HG03432 (cell line): ENCODE measurements at regions not wholly inside any gene's neighbourhood (a gene's known extent, or its start where the extent isn't known, plus 50 kb on each side); places are given as distances from the start of the nearest gene placed in this dataset.

ENCODE experiments used
- ATAC-seq: cut with Tn5 transposase; IDR thresholded peaks from one replicate; pipeline ENCODE4 v1.9.1; 2021; ENCODE audit warnings: mild to moderate bottlenecking, moderate library complexity; ENCODE audit not compliant: unreplicated experiment

DNA sequence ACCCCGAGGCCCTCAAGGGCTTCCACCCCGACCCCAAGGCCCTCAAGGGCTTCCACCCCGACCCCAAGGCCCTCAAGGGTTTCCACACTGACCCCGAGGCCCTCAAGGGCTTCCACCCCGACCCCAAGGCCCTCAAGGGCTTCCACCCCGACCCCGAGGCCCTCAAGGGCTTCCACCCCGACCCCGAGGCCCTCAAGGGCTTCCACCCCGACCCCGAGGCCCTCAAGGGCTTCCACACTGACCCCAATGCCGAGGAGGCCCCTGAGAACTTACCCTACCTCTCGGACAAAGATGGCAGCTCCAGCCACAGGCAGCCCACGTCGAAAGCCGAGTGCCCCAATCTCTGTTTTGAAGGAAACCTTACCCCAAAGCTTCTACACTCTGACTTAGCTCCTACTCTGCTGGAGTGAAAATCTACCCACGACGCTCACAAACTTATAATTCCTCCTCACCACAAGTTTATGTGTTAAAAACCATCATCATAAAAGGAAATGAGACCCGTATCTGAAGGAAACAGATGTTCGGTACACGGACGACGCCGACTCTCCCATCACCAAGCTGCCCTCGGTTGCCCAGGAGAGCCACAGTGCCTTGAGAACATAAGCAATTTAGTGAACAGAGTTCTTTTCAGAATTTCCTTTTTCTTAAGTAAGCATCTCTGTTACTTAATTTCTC, 61.2 kb upstream of the RPH3AL start:
- no peak for ATAC-seq

DNA sequence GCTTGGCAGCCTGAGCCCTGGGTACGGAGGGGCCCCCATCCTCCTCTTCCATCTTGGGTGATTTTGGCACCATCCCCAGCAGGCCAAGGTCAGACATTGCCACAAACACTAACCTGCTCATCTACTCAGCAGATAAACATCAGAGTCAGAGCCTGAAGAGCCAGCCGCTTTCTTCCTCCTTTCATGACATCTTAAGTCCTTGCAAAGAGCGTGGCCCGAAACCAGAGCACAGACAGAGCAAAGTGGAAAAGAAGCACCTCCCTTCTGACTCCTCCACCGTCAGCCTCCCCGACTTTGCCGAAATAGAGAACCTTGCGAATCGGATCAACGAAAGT, 60.4 kb upstream of the RPH3AL start:
- ATAC-seq, result no peak

DNA sequence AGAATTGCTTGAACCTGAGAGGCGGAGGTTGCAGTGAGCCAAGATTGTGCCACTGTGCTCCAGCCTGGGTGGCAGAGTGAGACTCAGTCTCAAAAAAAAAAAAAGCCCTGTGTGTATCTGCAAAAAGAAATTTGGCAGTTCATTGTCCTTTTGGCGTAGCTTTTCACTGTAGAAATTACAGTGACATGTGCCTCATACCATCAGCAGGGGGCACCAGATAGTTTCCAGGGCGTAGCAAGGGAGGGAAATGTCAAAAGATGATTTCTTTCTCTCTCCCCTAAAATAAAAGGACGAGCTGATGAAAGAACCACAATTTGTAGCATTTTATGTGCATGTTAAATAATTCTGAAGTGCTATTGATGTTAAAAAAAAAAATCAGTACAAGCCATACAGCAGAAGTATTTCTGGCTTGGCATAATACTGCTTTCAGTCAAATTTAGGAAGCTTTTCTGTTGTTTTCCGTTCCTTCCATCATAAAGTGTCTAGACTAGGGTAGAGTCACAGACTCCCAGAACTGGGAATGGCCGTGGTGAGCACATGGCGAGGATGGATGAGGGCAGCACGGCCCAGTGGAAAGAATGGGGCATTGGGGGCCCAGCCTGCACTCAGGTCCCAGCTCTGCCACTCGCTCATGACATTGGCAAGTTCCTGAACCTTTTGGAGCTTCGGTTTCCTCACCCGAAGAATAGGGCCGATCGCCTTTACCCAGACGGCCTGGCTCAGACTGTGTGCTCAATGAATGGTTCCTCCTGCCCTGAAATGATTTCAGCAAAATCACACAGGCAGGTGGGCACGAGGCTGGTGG, 59.8 kb upstream of the RPH3AL start:
- no peak for ATAC-seq

DNA sequence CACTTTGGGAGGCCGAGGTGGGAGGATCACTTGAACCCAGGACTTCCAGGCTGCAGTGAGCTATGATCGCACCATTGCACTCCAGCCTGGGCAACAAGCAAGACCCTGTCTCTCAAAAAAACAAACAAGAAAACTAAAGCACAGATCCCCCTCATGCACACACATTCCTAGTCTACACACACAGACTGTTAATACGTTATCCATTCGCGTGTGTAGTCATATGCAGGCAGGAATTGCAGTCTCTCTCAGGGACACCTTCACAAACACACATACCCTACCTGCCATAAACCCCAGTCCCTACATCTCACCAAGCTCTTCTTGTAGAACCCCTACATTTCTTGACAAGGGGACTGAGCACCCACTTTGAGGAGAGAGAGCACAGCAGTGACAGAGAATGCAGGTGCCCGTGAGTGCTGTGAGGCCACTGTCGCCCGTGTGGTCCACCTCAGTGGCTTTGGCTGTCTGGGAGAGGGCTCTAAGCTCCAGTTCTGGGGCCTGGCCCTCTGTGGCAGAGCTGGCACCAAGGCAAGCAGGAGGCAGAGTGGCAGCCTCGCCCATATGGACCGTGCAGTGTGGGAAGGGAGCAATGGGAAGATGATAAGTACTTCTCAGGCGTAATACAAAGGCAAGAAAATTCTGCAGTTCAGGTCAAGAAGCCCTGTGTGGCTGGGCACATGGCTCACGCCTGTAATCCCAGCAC, 59.0 kb upstream of the RPH3AL start:
- no peak for ATAC-seq

DNA sequence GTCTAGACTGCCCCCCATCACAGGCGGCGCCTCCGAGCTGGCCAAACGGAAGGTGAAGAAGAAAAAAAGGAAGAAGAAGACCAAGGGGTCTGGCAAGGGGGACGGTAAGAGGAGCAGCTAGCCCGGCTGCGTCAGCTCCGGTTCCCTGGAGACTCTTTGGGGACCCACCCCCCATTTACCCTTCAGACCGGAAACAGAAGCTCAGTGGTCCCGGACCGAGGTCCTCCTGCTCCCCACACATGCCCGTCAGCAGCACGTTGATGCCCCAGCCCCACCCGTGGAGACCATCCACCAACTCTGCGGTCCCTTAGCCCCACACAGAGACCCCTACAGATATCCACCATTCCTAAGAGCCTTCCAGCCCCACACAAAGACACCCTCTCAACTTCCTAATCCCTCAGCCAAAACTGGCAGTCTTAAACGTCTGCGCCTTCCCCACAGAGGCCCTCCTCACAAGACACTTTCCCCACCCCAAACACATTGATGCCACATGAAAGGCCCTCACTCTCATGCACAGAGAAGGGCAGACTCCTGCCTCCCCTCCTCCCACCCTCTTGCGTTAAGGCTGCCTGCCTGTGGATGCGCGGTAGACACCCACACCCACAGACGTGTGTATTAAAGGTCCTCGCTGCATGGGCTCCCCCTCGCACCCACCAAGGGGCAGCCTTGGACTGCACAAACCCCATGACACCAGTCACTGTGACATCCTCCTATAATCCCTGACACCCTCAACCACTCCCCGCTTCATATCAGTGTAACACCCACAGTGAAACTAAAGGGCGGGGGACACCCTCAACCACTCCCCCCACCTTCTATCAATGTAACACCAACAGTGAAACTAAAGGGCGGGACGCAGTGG, 58.2 kb upstream of the RPH3AL start:
- ATAC-seq, result peak; percentile 6

DNA sequence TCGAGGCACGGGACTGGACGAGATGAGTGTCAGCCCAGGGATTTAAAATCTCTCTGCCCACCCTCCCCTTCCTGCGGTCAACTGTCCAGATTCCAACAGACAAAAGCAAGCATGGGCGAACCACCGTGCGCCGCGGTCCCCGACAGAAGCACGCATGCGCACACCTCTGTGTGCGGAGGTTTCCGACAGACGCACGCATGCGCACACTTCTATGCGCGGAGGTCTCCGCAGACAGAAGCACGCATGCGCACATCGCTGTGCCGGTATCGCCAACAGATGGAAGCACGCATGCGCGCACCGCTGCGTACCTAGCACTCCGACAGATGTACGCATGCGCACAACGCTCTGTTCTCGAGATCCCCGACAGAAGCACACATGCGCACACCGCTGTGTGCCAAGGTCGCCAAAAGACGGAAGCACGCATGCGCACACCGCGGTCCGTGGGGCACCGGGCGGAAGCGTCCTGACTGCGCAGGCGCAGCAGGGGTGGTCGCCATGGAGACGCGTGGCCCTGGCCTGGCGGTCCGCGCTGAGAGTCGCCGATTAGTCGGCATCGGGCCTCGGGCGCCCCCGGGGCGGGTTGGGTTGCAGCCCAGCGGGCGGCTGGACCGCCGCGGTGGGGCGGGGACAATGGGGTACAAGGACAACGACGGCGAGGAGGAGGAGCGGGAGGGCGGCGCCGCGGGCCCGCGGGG, 57.4 kb upstream of the RPH3AL start:
- ATAC-seq, result peak; percentile 82

DNA sequence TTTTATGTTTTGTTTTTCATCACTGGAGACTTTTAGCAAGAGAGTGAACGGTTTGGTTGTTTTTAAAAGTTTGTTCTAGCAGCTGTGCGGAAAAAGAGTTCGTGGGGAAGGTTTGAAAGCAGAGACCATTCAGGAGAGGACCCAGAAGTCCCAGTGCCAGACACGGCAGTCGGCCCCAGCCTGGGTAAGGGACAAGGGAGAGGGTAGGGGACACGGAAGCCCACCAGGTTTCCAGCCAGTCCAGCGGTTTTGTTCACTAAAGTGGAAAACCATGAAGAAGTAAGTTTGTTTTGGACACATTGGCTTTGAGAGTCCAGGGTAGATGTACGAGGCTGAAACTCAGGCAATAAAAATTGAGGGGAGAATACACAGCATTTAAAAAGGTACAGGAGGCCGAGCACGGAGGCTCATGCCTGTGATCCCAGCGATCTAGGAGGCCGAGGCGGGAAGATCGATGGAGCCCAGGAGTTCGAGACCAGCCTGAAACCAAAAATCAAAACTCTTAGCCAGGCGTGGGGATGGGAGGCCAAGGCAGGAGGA, 56.8 kb upstream of the RPH3AL start:
- no peak for ATAC-seq

DNA sequence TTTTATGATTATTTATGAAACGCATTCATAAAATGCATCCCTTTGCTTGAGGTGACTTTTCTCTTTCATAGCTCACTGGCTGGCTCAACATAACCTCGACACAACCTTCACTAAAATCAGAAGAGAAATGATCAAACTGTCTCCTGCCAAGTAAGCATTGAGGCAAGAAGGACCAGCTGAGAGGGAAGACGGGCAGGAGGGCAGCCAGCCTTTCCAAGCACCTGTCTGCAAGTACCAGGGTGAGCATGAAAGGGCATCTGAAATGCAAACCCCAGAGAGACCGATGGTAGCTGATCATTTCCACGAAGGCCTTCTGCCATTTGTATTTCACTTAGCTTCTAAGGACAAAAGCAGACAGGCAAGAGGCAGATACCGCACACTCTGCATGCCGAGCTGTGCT, 52.1 kb upstream of the RPH3AL start:
- ATAC-seq, result no peak
